ENCODE measurements at regions not wholly inside any gene's neighbourhood (a gene's known extent, or its start where the extent isn't known, plus 50 kb on each side); places are given as distances from the start of the nearest gene placed in this dataset.

- TF ChIP-seq, protein P1, sequence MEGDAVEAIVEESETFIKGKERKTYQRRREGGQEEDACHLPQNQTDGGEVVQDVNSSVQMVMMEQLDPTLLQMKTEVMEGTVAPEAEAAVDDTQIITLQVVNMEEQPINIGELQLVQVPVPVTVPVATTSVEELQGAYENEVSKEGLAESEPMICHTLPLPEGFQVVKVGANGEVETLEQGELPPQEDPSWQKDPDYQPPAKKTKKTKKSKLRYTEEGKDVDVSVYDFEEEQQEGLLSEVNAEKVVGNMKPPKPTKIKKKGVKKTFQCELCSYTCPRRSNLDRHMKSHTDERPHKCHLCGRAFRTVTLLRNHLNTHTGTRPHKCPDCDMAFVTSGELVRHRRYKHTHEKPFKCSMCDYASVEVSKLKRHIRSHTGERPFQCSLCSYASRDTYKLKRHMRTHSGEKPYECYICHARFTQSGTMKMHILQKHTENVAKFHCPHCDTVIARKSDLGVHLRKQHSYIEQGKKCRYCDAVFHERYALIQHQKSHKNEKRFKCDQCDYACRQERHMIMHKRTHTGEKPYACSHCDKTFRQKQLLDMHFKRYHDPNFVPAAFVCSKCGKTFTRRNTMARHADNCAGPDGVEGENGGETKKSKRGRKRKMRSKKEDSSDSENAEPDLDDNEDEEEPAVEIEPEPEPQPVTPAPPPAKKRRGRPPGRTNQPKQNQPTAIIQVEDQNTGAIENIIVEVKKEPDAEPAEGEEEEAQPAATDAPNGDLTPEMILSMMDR (IDR thresholded peaks at IDR 0.05) = no peak
- TF ChIP-seq EZH2 (IDR thresholded peaks at IDR 0.05) (no peak), EZH2phosphoT487 (IDR thresholded peaks at IDR 0.05) (no peak)
Measured at GRCh38 chr2:21244161-21244560, 120.4 kb downstream of the TDRD15 start.
